BLaER1 (cell line): ENCODE measurements at regions not wholly inside any gene's neighbourhood (a gene's known extent, or its start where the extent isn't known, plus 50 kb on each side); places are given as distances from the start of the nearest gene placed in this dataset.

ENCODE experiments used
- H3K27ac ChIP-seq: shearing (Covaris generic); formaldehyde crosslinking; 2 replicates; pipeline ENCODE4 v1.8.1; 2022
- H3K27me3 ChIP-seq: shearing (Covaris generic); formaldehyde crosslinking; 2 replicates; pipeline ENCODE4 v1.8.1; 2022
- H3K36me3 ChIP-seq: shearing (Covaris generic); formaldehyde crosslinking; 2 replicates; pipeline ENCODE4 v1.8.1; 2022
- H3K4me1 ChIP-seq: shearing (Covaris generic); formaldehyde crosslinking; 2 replicates; pipeline ENCODE4 v1.8.1; 2022
- H3K4me2 ChIP-seq: shearing (Covaris generic); formaldehyde crosslinking; 2 replicates; pipeline ENCODE4 v1.8.1; 2022
- H3K4me3 ChIP-seq: shearing (Covaris generic); formaldehyde crosslinking; 2 replicates; pipeline ENCODE4 v1.8.1; 2022
- H3K9ac ChIP-seq: shearing (Covaris generic); formaldehyde crosslinking; 2 replicates; pipeline ENCODE4 v1.8.1; 2022
- H3K9me3 ChIP-seq: shearing (Covaris generic); formaldehyde crosslinking; 2 replicates; pipeline ENCODE4 v1.8.1; 2022
- H4K20me1 ChIP-seq: shearing (Covaris generic); formaldehyde crosslinking; 2 replicates; pipeline ENCODE4 v1.8.1; 2022
- Cebpa-rat ChIP-seq: shearing (Covaris generic); IDR thresholded peaks from 2 replicates; pipeline ENCODE4 v1.8.1; 2022

- no peak for TF ChIP-seq Cebpa-rat
- Histone ChIP-seq H3K9ac (no peak overlapping the region), H3K4me1 (0 out of 2 replicates have a peak, but pooled peaks cover 13% of the 10 kb centered on the region), H3K9me3 (no peaks in the 10 kb centered on the region), H3K4me3 (no peak overlapping the region), H4K20me1 (no peaks in the 10 kb centered on the region), H3K4me2 (no peak overlapping the region), H3K36me3 (no peaks in the 10 kb centered on the region), H3K27ac (no peak overlapping the region), H3K27me3 (no peaks in the 10 kb centered on the region)
These were observed 414.0 kb downstream of the GJA1 start for GRCh38 chr6:121849477-121849876.

- Histone ChIP-seq H3K27me3 (no peaks in the 10 kb centered on the region), H3K9me3 (no peaks in the 10 kb centered on the region), H3K4me3 (no peak overlapping the region), H4K20me1 (no peaks in the 10 kb centered on the region), H3K4me2 (no peak overlapping the region), H3K27ac (no peak overlapping the region), H3K36me3 (no peaks in the 10 kb centered on the region), H3K9ac (no peak overlapping the region), H3K4me1 (0 out of 2 replicates have a peak, but pooled peaks cover 13% of the 10 kb centered on the region)
- TF ChIP-seq Cebpa-rat = no peak
These were observed 415.6 kb downstream of the GJA1 start for GRCh38 chr6:121851056-121851455.

GRCh38 chr6:121853686-121854085 lies 418.2 kb downstream of the GJA1 start:
- H3K4me2 ChIP-seq = no peak overlapping the region
- H3K4me1 ChIP-seq = no peaks in the 10 kb centered on the region
- H4K20me1 ChIP-seq = no peaks in the 10 kb centered on the region
- H3K4me3 ChIP-seq = no peak overlapping the region
- no peak for TF ChIP-seq Cebpa-rat
- H3K27ac ChIP-seq = no peak overlapping the region
- no peak overlapping the region for H3K9ac ChIP-seq
- H3K36me3 ChIP-seq = no peaks in the 10 kb centered on the region
- H3K27me3 ChIP-seq = no peaks in the 10 kb centered on the region
- no peaks in the 10 kb centered on the region for H3K9me3 ChIP-seq

- Histone ChIP-seq H4K20me1 (no peaks in the 10 kb centered on the region), H3K9me3 (no peaks in the 10 kb centered on the region), H3K4me3 (no peak overlapping the region), H3K27me3 (no peaks in the 10 kb centered on the region), H3K4me1 (no peaks in the 10 kb centered on the region), H3K4me2 (no peak overlapping the region), H3K36me3 (no peaks in the 10 kb centered on the region), H3K27ac (no peak overlapping the region), H3K9ac (no peak overlapping the region)
- TF ChIP-seq Cebpa-rat = no peak
These were observed 420.1 kb downstream of the GJA1 start for GRCh38 chr6:121855521-121855920.

GRCh38 chr6:121856296-121856695 lies 420.9 kb downstream of the GJA1 start:
- no peaks in the 10 kb centered on the region for H4K20me1 ChIP-seq
- no peaks in the 10 kb centered on the region for H3K9me3 ChIP-seq
- no peaks in the 10 kb centered on the region for H3K36me3 ChIP-seq
- TF ChIP-seq Cebpa-rat = no peak
- H3K4me3 ChIP-seq = no peak overlapping the region
- H3K4me2 ChIP-seq = no peak overlapping the region
- H3K27me3 ChIP-seq = no peaks in the 10 kb centered on the region
- H3K27ac ChIP-seq = no peak overlapping the region
- H3K9ac ChIP-seq = no peak overlapping the region
- no peaks in the 10 kb centered on the region for H3K4me1 ChIP-seq

- no peak for TF ChIP-seq Cebpa-rat
- no peaks in the 10 kb centered on the region for H3K36me3 ChIP-seq
These were observed 422.1 kb downstream of the GJA1 start for GRCh38 chr6:121857551-121857950.

GRCh38 chr6:121858310-121858709 lies 422.9 kb downstream of the GJA1 start:
- no peaks in the 10 kb centered on the region for H3K36me3 ChIP-seq
- TF ChIP-seq Cebpa-rat = no peak
- H3K9me3 ChIP-seq = no peaks in the 10 kb centered on the region
- no peak overlapping the region for H3K4me3 ChIP-seq
- H3K27ac ChIP-seq = no peak overlapping the region
- no peaks in the 10 kb centered on the region for H4K20me1 ChIP-seq
- H3K27me3 ChIP-seq = no peaks in the 10 kb centered on the region
- H3K4me2 ChIP-seq = no peak overlapping the region
- H3K4me1 ChIP-seq = no peaks in the 10 kb centered on the region
- H3K9ac ChIP-seq = no peak overlapping the region

More at GRCh38 chr6:121857551-121857950, 422.1 kb downstream of the GJA1 start:
- no peaks in the 10 kb centered on the region for H3K27me3 ChIP-seq
- H3K9me3 ChIP-seq = no peaks in the 10 kb centered on the region
- H4K20me1 ChIP-seq = no peaks in the 10 kb centered on the region
- H3K4me2 ChIP-seq = no peak overlapping the region
- no peak overlapping the region for H3K4me3 ChIP-seq
- no peak overlapping the region for H3K27ac ChIP-seq
- H3K9ac ChIP-seq = no peak overlapping the region
- no peaks in the 10 kb centered on the region for H3K4me1 ChIP-seq

GRCh38 chr6:121858986-121859385 lies 423.5 kb downstream of the GJA1 start:
- TF ChIP-seq Cebpa-rat = no peak
- Histone ChIP-seq H3K9ac (no peak overlapping the region), H4K20me1 (no peaks in the 10 kb centered on the region), H3K27me3 (no peaks in the 10 kb centered on the region), H3K4me3 (no peak overlapping the region), H3K36me3 (no peaks in the 10 kb centered on the region), H3K9me3 (no peaks in the 10 kb centered on the region), H3K4me2 (no peak overlapping the region), H3K4me1 (no peaks in the 10 kb centered on the region), H3K27ac (no peak overlapping the region)

- Histone ChIP-seq H3K36me3 (no peaks in the 10 kb centered on the region), H3K4me1 (no peaks in the 10 kb centered on the region), H3K4me3 (no peak overlapping the region), H3K4me2 (no peak overlapping the region), H3K9ac (no peak overlapping the region), H3K9me3 (no peaks in the 10 kb centered on the region), H4K20me1 (no peaks in the 10 kb centered on the region), H3K27ac (no peak overlapping the region), H3K27me3 (no peaks in the 10 kb centered on the region)
- no peak for TF ChIP-seq Cebpa-rat
These were observed 430.4 kb downstream of the GJA1 start for GRCh38 chr6:121865811-121866210.

- Histone ChIP-seq H3K4me2 (no peak overlapping the region), H3K27ac (no peak overlapping the region), H4K20me1 (no peaks in the 10 kb centered on the region), H3K4me1 (no peaks in the 10 kb centered on the region), H3K27me3 (no peaks in the 10 kb centered on the region), H3K9ac (no peak overlapping the region), H3K9me3 (no peaks in the 10 kb centered on the region), H3K4me3 (no peak overlapping the region), H3K36me3 (no peaks in the 10 kb centered on the region)
- no peak for TF ChIP-seq Cebpa-rat
These were observed 431.6 kb downstream of the GJA1 start for GRCh38 chr6:121867095-121867494.

GRCh38 chr6:121868206-121868605 lies 432.8 kb downstream of the GJA1 start:
- H3K4me2 ChIP-seq = no peak overlapping the region

More at GRCh38 chr6:121868206-121868605, 432.8 kb downstream of the GJA1 start:
- no peak overlapping the region for H3K4me3 ChIP-seq
- H3K27ac ChIP-seq = no peak overlapping the region
- H3K27me3 ChIP-seq = no peaks in the 10 kb centered on the region
- no peaks in the 10 kb centered on the region for H4K20me1 ChIP-seq
- H3K9me3 ChIP-seq = no peaks in the 10 kb centered on the region
- TF ChIP-seq Cebpa-rat = no peak
- no peak overlapping the region for H3K9ac ChIP-seq
- H3K36me3 ChIP-seq = no peaks in the 10 kb centered on the region
- H3K4me1 ChIP-seq = no peaks in the 10 kb centered on the region
